ENCODE measurements at regions not wholly inside any gene's neighbourhood (a gene's known extent, or its start where the extent isn't known, plus 50 kb on each side); places are given as distances from the start of the nearest gene placed in this dataset.

- TF ChIP-seq GATA2 (IDR thresholded peaks at IDR 0.05; ENCODE audit: low read depth, low read length) (no peak), GATA3 (IDR thresholded peaks at IDR 0.05; ENCODE audit: low read depth, low read length) (no peak)
These were observed 160.1 kb downstream of the DLL1 start for GRCh38 chr6:170130771-170131241.
